ENCODE measurements at regions not wholly inside any gene's neighbourhood (a gene's known extent, or its start where the extent isn't known, plus 50 kb on each side); places are given as distances from the start of the nearest gene placed in this dataset.

DNA sequence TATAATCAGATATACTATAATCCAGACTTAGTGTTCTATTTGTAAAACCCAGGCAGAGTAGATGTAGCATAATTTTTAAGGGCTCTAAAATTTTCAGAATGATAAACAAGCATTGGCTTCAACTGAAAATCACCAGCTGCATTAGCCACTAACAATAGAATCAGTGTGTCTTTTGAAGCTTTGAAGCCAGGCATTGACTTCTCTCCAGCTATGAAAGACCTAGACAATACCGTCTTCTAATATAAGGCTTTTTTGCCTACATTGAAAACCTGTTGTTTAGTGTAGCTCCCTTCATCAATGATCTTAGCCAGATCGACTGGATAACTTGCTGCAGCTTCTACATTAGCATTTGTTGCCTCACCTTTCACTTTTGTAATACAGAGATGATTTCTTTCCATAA, 1877.3 kb upstream of the ACO1 start:
- 73 to 85% (median 82%) methylated on average over 2 of the region's 2 CpGs for WGBS, 3 donors
- Histone ChIP-seq H3K4me3 (no peak overlapping the region), H3K27ac (no peak overlapping the region), H3K27me3 (no peaks in the 10 kb centered on the region), H3K9me3 (no peaks in the 10 kb centered on the region), H3K36me3 (no peaks in the 10 kb centered on the region), H3K4me1 (ENCODE audit: insufficient read depth) (no peaks in the 10 kb centered on the region)
- intact Hi-C loops (cut with DNase I) = no loop called here
- TF ChIP-seq CTCF (IDR thresholded peaks at IDR 0.05) (no peak), EP300 (IDR thresholded peaks at IDR 0.05) (no peak), POLR2A (IDR thresholded peaks at IDR 0.05) (no peak)
- DNase-seq = no peak

DNA sequence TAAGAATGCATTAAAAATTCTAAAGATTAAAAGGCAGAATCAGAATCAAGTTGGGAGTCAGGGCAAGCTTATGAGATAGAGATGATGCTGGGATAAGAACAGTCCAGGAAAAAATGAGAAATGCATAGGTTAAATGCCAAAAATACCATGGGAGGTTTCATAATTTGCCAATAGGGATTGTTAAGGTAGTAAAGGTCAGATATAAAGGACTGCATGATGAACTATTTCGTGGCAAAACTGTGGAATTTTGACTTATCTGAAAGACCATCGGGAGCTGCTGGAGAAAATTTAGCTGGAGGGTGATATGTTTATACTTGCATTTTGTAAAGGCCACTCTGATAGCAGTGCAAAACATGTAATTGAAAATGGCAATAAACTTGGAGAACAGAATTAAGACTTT, 1872.8 kb upstream of the ACO1 start:
- no peak for DNase-seq
- Histone ChIP-seq H3K4me3 (no peak overlapping the region), H3K9me3 (no peaks in the 10 kb centered on the region), H3K27me3 (no peaks in the 10 kb centered on the region), H3K27ac (no peak overlapping the region), H3K36me3 (no peaks in the 10 kb centered on the region), H3K4me1 (ENCODE audit: insufficient read depth) (no peaks in the 10 kb centered on the region)
- TF ChIP-seq CTCF (IDR thresholded peaks at IDR 0.05) (no peak), POLR2A (IDR thresholded peaks at IDR 0.05) (no peak), EP300 (IDR thresholded peaks at IDR 0.05) (no peak)
- intact Hi-C loops (cut with DNase I) = no loop called here
- WGBS, 3 donors = 11 to 28% (median 17%) methylated on average over 2 of the region's 2 CpGs

GRCh38 chr9:30519166-30519565, 1865.3 kb upstream of the ACO1 start:
- WGBS, 3 donors = 85 to 98% (median 87%) methylated on average over 1 of the region's 1 CpG
- H3K27ac ChIP-seq = no peak overlapping the region
- no peaks in the 10 kb centered on the region for H3K27me3 ChIP-seq
- intact Hi-C loops (cut with DNase I) = no loop called here
- H3K4me1 ChIP-seq (ENCODE audit: insufficient read depth) = no peaks in the 10 kb centered on the region
- H3K36me3 ChIP-seq = no peaks in the 10 kb centered on the region
- no peak overlapping the region for H3K4me3 ChIP-seq
- H3K9me3 ChIP-seq = no peaks in the 10 kb centered on the region
- TF ChIP-seq CTCF (IDR thresholded peaks at IDR 0.05) (no peak), EP300 (IDR thresholded peaks at IDR 0.05) (no peak), POLR2A (IDR thresholded peaks at IDR 0.05) (no peak)
- no peak for DNase-seq

DNA sequence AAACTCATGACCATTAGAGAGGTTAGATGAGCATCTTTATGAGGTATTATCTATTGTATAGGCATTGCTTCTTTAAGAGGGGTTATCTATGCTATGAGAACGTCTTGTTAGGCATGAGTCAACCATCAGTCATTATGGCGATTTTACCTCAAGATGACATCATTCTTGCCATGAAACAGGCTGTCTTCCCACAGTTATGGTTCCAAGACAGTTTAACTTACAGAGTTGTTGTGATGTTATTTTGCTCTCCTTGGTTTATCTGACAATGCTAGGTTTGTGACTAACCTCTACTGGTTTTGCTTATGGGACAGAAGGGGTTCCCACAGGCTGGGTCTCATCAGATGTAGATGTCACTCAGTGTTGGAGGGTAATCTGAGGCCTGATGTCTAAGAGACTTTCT, 1864.7 kb upstream of the ACO1 start:
- H3K36me3 ChIP-seq = no peaks in the 10 kb centered on the region
- no peaks in the 10 kb centered on the region for H3K27me3 ChIP-seq
- WGBS, 3 donors = 51 to 68% (median 60%) methylated on average over 2 of the region's 2 CpGs
- no peak for DNase-seq
- intact Hi-C loops (cut with DNase I) = no loop called here
- H3K27ac ChIP-seq = no peak overlapping the region
- TF ChIP-seq POLR2A (IDR thresholded peaks at IDR 0.05) = no peak
- TF ChIP-seq CTCF (IDR thresholded peaks at IDR 0.05) = no peak
- H3K4me1 ChIP-seq (ENCODE audit: insufficient read depth) = no peaks in the 10 kb centered on the region
- H3K9me3 ChIP-seq = no peaks in the 10 kb centered on the region
- no peak overlapping the region for H3K4me3 ChIP-seq

DNA sequence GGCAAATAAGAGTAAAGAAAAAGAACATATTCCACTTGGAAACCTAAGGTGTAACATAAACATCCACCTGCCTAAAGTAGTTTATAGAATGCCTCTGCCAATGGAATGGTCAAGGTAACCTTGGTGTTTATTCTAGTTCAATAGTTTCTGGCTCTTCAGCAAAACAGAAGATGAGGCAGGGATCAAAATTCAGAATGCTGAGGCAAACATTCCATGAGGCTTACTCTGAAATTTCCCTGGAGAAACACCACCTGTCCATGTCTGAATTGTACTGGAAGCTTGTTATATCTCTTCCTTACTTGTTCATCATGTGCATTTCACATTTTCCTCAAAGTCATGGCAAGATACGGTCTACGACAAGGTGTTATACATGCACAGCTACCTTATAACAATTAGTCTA, 1862.4 kb upstream of the ACO1 start:
- Histone ChIP-seq H3K27me3 (no peaks in the 10 kb centered on the region), H3K4me3 (no peak overlapping the region), H3K4me1 (ENCODE audit: insufficient read depth) (no peaks in the 10 kb centered on the region), H3K27ac (no peak overlapping the region), H3K36me3 (no peaks in the 10 kb centered on the region), H3K9me3 (no peaks in the 10 kb centered on the region)
- intact Hi-C loops (cut with DNase I) = no loop called here
- WGBS, 3 donors = 58 to 74% (median 68%) methylated on average over 2 of the region's 2 CpGs
- no peak for DNase-seq
- TF ChIP-seq POLR2A (IDR thresholded peaks at IDR 0.05) (no peak), EP300 (IDR thresholded peaks at IDR 0.05) (no peak), CTCF (IDR thresholded peaks at IDR 0.05) (no peak)

Data from ovary (tissue), 7 donors.